ENCODE measurements at regions not wholly inside any gene's neighbourhood (a gene's known extent, or its start where the extent isn't known, plus 50 kb on each side); places are given as distances from the start of the nearest gene placed in this dataset.

GRCh38 chr10:55273946-55274345 is 472.9 kb upstream of the PCDH15 start:
- ATAC-seq (ENCODE audit: low FRiP score), result no peak
- no peak for DNase-seq (ENCODE audit: low spot score)
- TF ChIP-seq, protein P1, sequence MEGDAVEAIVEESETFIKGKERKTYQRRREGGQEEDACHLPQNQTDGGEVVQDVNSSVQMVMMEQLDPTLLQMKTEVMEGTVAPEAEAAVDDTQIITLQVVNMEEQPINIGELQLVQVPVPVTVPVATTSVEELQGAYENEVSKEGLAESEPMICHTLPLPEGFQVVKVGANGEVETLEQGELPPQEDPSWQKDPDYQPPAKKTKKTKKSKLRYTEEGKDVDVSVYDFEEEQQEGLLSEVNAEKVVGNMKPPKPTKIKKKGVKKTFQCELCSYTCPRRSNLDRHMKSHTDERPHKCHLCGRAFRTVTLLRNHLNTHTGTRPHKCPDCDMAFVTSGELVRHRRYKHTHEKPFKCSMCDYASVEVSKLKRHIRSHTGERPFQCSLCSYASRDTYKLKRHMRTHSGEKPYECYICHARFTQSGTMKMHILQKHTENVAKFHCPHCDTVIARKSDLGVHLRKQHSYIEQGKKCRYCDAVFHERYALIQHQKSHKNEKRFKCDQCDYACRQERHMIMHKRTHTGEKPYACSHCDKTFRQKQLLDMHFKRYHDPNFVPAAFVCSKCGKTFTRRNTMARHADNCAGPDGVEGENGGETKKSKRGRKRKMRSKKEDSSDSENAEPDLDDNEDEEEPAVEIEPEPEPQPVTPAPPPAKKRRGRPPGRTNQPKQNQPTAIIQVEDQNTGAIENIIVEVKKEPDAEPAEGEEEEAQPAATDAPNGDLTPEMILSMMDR (IDR thresholded peaks at IDR 0.05), result no peak

- DNase-seq (ENCODE audit: low spot score) (no peak), ATAC-seq (ENCODE audit: low FRiP score) (no peak)
- TF ChIP-seq, protein P1 (IDR thresholded peaks at IDR 0.05), result no peak
Measured at GRCh38 chr10:55272886-55273285, 471.9 kb upstream of the PCDH15 start.

DNA sequence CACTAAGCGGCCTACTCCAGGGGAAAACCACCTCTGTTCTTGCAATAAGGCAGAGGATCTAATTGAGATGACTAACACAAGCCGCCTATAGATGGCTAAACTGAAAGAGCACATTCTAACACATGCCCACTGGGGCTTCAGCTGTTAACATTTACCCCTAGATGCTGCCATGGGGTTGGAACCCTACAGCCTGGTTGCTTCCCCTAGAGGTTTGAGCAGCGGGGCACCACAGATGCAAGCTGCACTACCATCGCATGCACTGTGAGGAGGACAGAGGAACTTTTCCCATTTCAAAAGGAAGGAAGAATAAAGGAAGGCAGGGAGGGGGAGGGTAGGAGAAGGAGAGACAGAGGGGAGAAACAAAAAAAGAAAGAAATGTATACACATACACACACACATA is 465.8 kb upstream of the PCDH15 start:
- TF ChIP-seq, protein P1 (IDR thresholded peaks at IDR 0.05), result no peak
- no peak for ATAC-seq (ENCODE audit: low FRiP score)
- DNase-seq (ENCODE audit: low spot score), result no peak

GRCh38 chr10:55263327-55263726 is 462.3 kb upstream of the PCDH15 start:
- TF ChIP-seq, protein P1 (IDR thresholded peaks at IDR 0.05), result no peak
- no peak for DNase-seq (ENCODE audit: low spot score)
- ATAC-seq (ENCODE audit: low FRiP score), result no peak

- DNase-seq (ENCODE audit: low spot score) (no peak), ATAC-seq (ENCODE audit: low FRiP score) (no peak)
- TF ChIP-seq, protein P1 (IDR thresholded peaks at IDR 0.05), result no peak
Measured at GRCh38 chr10:55242544-55242943, 441.5 kb upstream of the PCDH15 start.

DNA sequence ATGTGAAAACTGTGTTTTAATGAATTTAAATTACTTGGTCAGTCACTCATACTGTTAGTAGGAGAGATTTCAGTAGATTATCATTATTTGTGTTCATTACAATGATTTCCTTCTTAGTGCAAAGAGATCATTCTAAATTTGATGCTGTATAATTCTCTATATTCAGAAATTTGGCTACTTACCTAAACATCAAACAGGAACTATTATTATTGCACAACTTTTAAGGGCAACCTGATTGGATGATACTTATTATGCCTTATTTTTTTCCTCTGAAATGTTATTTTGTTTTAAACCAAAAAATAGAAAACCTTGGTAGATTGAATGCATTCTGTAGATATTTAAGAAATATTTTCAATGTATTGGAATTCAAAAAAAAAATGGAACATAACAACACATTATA is 436.4 kb upstream of the PCDH15 start:
- TF ChIP-seq, protein P1 (IDR thresholded peaks at IDR 0.05), result no peak
- no peak for ATAC-seq (ENCODE audit: low FRiP score)
- no peak for DNase-seq (ENCODE audit: low spot score)

DNA sequence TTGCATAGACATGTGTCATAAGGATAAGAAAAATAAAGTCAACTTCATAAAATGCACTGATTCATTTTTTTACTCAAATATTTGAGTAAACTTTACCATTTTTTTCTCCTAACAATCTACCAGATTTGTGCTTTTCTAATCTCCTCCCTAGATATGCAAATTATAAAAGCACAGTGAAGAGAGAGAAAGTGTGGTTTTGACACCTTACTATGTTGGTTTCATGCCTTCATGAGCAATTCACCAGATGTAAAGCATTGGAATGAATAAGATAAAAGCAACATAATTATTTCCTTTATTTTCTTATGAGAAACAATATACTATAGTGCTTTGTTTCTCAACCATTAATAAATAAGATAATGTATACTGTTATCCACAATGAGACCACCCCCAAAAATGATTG is 432.5 kb upstream of the PCDH15 start:
- TF ChIP-seq, protein P1 (IDR thresholded peaks at IDR 0.05), result no peak
- DNase-seq (ENCODE audit: low spot score) (no peak), ATAC-seq (ENCODE audit: low FRiP score) (no peak)

Data from omental fat pad (tissue), 3 donors.